Mesothelial cell of epicardium (in vitro differentiated cells): ENCODE measurements at regions not wholly inside any gene's neighbourhood (a gene's known extent, or its start where the extent isn't known, plus 50 kb on each side); places are given as distances from the start of the nearest gene placed in this dataset.
A peak's percentile ranks its signal among the peaks of the same experiment; 100 is the strongest.

Source experiments
- DNase-seq, 2 experiments: peaks; one replicate each; pipeline ENCODE4 v3.0.0; 2021; ENCODE audit warnings: low spot score in 2 of 2; ENCODE audit not compliant: unreplicated experiment in 2 of 2
- H3K27ac Mint-ChIP-seq: 2 replicates; pipeline ENCODE4 v1.8.0; 2021; ENCODE audit warnings: mixed read lengths
- H3K27me3 Mint-ChIP-seq: 2 replicates; pipeline ENCODE4 v1.8.0; 2021; ENCODE audit warnings: low read depth, mixed read lengths
- H3K36me3 Mint-ChIP-seq: 2 replicates; pipeline ENCODE4 v1.8.0; 2021; ENCODE audit warnings: mixed read lengths
- H3K4me1 Mint-ChIP-seq: 2 replicates; pipeline ENCODE4 v1.8.0; 2021; ENCODE audit warnings: mixed read lengths
- H3K4me3 Mint-ChIP-seq: 2 replicates; pipeline ENCODE4 v1.8.0; 2021; ENCODE audit warnings: mild to moderate bottlenecking, moderate library complexity, mixed read lengths
- H3K9me3 Mint-ChIP-seq: 2 replicates; pipeline ENCODE4 v1.8.0; 2021; ENCODE audit warnings: mixed read lengths
- CTCF ChIP-seq: fragments of 200-600 bp; sonication (generic); IDR thresholded peaks from one replicate; pipeline ENCODE4 v1.5.0; 2021; ENCODE audit warnings: antibody characterized with exemption; ENCODE audit not compliant: unreplicated experiment

DNA sequence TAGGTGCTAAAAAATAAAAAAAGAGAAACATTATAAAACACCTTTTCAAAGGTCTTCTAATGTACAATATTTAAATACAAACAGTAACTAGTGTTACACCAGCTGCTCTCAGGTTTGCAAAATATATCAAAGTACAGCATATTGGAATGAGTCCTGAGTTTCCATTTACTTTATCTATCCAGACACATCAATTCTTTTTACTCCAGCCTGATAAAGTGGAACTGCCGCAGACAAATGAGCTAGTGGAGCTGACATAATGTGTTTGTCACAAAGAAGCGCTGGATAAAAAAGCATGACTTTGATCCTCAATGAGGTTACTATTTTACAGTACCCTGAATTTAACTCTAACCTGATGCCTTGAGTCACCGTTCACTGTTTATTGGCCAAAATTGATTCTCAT lies 1243.1 kb downstream of the GATA3 start:
- TF ChIP-seq CTCF = no peak
- Mint-ChIP-seq H3K4me3 (no peak overlapping the region), H3K9me3 (no peaks in the 10 kb centered on the region), H3K36me3 (no peaks in the 10 kb centered on the region), H3K4me1 (peaks cover 17% of the 10 kb centered on the region), H3K27ac (no peak overlapping the region), H3K27me3 (peaks cover 2% of the 10 kb centered on the region)
- no peak for DNase-seq

DNA sequence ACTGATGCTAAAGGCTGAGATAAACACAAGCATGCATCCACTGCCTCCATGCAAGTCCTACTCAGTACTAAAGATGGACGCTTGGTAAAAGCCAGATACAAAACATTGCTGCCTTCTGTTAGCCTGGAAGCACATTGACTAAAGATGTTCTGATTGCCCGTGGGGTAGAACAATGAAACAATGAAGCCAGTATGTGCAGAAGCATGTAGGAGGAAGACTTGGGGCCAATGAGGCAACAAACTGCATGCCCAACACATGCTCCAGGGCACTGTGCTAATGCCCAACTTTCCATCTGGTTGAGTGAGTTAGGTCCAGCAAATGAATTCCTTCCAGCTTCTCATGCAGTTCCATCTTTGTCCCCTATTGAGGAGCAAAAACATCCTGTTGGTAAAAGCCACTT lies 1245.5 kb downstream of the GATA3 start:
- Mint-ChIP-seq H3K9me3 (no peaks in the 10 kb centered on the region), H3K4me3 (no peak overlapping the region), H3K27me3 (peaks cover 13% of the 10 kb centered on the region), H3K4me1 (peaks cover 17% of the 10 kb centered on the region), H3K27ac (no peak overlapping the region), H3K36me3 (no peaks in the 10 kb centered on the region)
- DNase-seq = no peak
- no peak for TF ChIP-seq CTCF

- no peak for DNase-seq
- H3K4me3 Mint-ChIP-seq = no peak overlapping the region
- no peaks in the 10 kb centered on the region for H3K9me3 Mint-ChIP-seq
- peaks cover 18% of the 10 kb centered on the region for H3K27me3 Mint-ChIP-seq
- peak; percentile 21 for TF ChIP-seq CTCF
- H3K27ac Mint-ChIP-seq = no peak overlapping the region
- H3K36me3 Mint-ChIP-seq = no peaks in the 10 kb centered on the region
- H3K4me1 Mint-ChIP-seq = peaks cover 17% of the 10 kb centered on the region
Measured at GRCh38 chr10:9301148-9301547, 1246.7 kb downstream of the GATA3 start.

DNA sequence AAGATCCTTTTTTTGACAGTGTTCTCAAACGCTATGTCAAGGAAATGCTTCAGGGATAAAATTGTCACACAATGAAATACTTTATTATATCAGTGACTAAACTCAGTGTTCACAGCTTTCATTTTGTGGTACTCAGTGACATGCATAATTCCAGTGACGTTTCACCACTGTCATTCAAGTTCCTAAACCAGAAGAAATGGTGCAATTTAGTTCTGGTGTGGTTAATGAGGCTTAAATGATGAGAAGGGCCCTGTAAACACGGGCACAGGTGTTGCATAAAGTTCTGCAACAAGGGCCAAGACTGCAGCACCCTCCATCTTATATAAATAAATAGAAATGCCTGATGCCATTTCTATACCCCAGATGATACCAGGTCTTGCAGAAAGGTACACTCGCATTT lies 1247.1 kb downstream of the GATA3 start:
- H3K36me3 Mint-ChIP-seq = no peaks in the 10 kb centered on the region
- H3K27me3 Mint-ChIP-seq = peaks cover 20% of the 10 kb centered on the region
- no peak overlapping the region for H3K4me3 Mint-ChIP-seq
- no peak for TF ChIP-seq CTCF
- H3K9me3 Mint-ChIP-seq = no peaks in the 10 kb centered on the region
- H3K4me1 Mint-ChIP-seq = peaks cover 16% of the 10 kb centered on the region
- no peak for DNase-seq
- H3K27ac Mint-ChIP-seq = no peak overlapping the region

DNA sequence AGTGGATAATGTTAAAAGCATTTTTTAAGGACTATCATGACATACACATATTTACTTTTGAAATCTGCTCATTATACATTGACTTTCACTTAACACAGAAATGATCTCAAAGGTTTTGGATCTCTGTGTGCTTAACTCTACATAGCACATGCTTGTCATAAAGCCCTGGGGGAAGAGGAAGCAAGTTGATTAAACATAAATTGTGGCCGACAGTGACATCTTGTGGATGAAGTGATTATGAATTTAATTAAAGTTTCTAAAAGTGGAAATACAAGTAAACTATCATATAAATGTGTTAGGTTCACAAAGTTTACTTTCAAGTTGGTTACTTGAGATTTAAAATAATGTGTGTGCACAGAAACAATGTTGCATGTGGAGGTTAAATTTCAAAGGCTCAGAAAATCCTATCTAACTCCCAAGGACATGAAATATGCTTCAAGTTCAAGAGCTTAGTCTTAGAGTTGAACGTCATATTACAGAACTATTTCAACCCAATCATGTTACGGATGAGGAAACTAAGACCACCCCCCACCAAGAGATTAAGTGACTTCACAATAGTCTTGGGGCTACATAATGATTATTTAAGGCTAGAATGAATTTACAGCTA lies 1247.8 kb downstream of the GATA3 start:
- no peaks in the 10 kb centered on the region for H3K36me3 Mint-ChIP-seq
- no peak overlapping the region for H3K27ac Mint-ChIP-seq
- peaks cover 11% of the 10 kb centered on the region for H3K4me1 Mint-ChIP-seq
- no peaks in the 10 kb centered on the region for H3K9me3 Mint-ChIP-seq
- no peak for DNase-seq
- peaks cover 20% of the 10 kb centered on the region for H3K27me3 Mint-ChIP-seq
- TF ChIP-seq CTCF = peak; percentile 69
- H3K4me3 Mint-ChIP-seq = no peak overlapping the region
